Bone marrow (tissue), 2 donors: ENCODE measurements at regions not wholly inside any gene's neighbourhood (a gene's known extent, or its start where the extent isn't known, plus 50 kb on each side); places are given as distances from the start of the nearest gene placed in this dataset.
"Not testable (repeated sequence)": the region's sequence is repeated elsewhere in the genome, so short reads cannot be mapped to it uniquely, and the experiment has no call there.

Experiments used
- DNase-seq, 2 donors: peaks; one replicate each; lab custom pipeline; 2025; lab: John Stamatoyannopoulos, UW

GRCh38 chr5:2861605-2862004 is 110.1 kb upstream of the IRX2 start:
- peak in 1 of 2 donors; percentile 23 for DNase-seq

- no peak for DNase-seq
These were observed 108.6 kb upstream of the IRX2 start for GRCh38 chr5:2860101-2860500.

- DNase-seq, result no peak
These were observed 106.4 kb upstream of the IRX2 start for GRCh38 chr5:2857837-2858236.

GRCh38 chr5:2856206-2856605 is 104.7 kb upstream of the IRX2 start:
- DNase-seq, result no peak

GRCh38 chr5:2852446-2852845 is 101.0 kb upstream of the IRX2 start:
- no peak for DNase-seq

- DNase-seq, result no peak
These were observed 100.4 kb upstream of the IRX2 start for GRCh38 chr5:2851895-2852294.

- DNase-seq, result no peak
These were observed 98.0 kb upstream of the IRX2 start for GRCh38 chr5:2849429-2849828.

- DNase-seq, result no peak
These were observed 97.1 kb upstream of the IRX2 start for GRCh38 chr5:2848619-2849018.

DNA sequence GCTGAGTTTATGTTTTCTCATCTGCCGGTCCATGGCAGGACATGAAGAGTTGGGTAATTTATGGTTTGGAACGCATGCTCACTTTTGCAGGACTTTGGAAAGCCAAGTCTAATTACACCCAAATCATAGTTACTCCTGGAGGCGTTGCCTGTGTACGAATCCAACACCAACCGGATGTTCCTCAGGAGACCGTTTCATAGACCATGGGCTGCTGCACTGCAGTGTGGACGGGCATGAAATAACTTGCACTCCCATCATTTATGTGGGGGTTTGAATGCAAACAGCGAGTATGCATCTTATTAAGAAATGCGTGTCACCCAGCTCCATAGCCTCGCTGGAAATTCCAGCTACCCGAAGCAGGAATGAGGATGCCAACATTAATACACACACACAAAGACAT is 96.1 kb upstream of the IRX2 start:
- DNase-seq, result no peak

- peak in 1 of 2 donors; percentile 89 for DNase-seq
These were observed 89.7 kb upstream of the IRX2 start for GRCh38 chr5:2841208-2841607.

- DNase-seq, result peak in 1 of 2 donors; percentile 1
These were observed 89.0 kb upstream of the IRX2 start for GRCh38 chr5:2840372-2840915.

- peak in 1 of 2 donors; percentile 35 for DNase-seq
These were observed 84.7 kb upstream of the IRX2 start for GRCh38 chr5:2836133-2836532.

DNA sequence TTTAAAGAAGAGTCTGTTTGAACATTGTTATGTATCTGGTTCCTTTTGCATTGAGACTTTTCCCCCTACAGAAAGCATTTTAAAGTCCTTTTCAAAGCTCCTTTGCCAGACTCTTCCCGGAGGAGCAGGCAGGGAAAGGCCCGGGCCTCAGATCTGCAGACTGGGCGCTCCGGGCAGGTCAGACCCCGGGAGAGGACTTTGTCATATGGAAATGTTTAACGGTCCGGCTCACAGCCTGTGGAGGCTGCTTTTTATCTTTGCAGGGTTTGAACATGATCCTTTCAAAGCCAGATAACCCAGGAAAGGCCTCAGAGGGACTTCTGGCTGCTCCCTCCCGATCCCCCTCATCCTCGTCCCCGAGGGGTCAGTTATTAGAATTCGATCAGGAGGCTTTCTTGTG is 82.1 kb upstream of the IRX2 start:
- DNase-seq, result no peak

DNA sequence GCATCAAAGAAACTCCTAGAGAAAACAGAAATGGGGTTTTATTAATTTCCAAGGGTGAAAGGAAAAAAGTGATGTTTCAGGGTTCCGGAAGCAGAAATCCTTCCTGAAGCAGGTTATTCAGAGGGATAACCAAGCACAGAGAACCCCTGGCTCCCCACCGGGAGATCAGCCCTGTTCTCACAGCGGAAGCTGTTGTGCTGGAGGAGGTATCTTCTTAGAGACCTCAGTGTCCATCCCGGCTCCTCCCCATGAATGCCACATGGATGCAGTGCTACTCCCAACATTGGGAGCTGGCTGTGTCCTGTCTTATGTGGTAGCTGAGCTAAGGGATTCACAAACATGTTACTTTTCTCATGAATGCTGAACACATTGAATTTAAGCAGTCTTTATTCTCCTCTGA is 80.9 kb upstream of the IRX2 start:
- no peak for DNase-seq

- DNase-seq, result no peak
These were observed 77.8 kb upstream of the IRX2 start for GRCh38 chr5:2829239-2829638.

DNA sequence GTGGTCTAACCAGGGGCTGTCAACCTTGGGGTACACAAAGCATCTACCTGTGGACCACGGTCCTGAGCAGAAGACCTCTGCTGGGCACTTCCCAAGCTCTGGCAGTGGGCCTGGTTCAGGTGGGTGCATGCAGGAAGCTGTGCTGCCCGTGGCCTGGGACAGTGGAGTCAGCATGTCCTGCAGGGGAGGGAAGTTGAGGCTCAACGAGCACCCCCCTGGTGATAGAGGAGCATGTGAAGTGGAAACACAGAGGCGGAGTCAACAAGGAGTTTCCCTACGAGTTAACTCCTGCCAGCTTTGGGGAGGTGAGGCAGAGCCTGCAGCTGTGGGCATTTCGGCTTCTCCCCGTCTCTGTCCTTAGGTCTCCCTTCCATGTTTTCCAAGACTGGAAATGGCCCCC is 67.5 kb upstream of the IRX2 start:
- no peak for DNase-seq

DNA sequence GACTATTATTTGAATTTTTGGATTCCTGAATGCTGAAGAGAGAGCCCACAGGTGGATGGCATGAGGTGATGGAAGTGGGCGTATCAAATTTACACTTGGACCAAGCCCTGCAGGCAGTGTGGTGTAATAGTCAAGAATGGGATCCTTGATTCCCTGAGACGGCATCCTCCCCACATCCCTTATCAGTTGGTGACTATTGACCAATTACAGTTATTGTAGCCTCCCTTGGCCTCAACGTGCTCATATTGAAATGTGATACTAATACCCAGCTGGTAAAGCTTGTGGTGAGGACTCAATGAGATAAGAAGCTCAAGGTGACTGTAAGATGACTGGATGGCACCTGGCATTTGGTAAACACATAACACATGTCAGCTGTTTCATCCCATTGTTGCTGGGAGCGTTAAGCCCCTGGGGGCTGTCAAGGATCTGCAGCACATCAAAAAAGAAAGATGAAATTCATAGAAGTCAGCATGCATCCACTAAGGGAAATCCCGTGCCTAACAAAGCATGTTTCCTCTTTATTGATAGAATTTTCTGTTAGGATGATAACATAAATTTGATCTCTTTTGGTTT is 65.6 kb upstream of the IRX2 start:
- no peak for DNase-seq

DNA sequence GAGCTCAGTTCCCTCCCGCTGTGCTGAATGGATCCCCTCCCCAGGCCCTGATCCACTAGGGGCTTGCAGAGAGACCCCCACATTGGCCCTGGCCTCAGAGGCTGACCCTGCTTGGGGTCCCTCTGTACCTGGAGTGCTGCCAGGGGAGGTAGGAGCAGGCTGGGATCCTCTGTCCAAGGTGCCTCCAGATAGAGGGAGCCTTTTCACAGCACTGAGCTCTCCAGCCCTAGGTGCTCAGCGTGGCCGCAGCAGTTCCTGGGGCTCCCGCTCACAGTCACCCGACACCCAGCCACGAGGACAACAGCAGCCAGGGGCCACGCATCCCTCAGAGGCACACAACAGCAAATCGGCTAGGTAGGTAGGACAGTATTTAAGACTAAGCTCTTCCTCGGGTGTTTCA is 62.2 kb upstream of the IRX2 start:
- no peak for DNase-seq

GRCh38 chr5:2810644-2811043 is 59.2 kb upstream of the IRX2 start:
- no peak for DNase-seq

DNA sequence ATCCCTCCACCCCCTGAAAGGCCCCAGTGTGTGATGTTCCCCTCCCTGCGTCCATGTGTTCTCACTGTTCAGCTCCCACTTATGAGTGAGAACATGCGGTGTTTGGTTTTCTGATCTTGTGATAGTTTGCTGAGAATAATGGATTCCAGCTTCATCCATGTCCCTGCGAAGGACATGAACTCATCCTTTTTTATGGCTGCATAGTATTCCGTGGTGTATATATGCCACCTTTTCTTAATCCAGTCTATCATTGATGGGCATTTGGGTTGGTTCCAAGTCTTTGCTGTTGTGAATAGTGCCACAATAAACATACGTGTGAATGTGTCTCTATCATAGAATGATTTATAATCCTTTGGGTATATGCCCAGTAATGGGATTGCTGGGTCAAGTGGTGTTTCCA is 55.8 kb upstream of the IRX2 start:
- not testable (repeated sequence) for DNase-seq

GRCh38 chr5:2806176-2806575 is 54.7 kb upstream of the IRX2 start:
- no peak for DNase-seq

- DNase-seq, result no peak
These were observed 53.6 kb upstream of the IRX2 start for GRCh38 chr5:2805080-2805479.

DNA sequence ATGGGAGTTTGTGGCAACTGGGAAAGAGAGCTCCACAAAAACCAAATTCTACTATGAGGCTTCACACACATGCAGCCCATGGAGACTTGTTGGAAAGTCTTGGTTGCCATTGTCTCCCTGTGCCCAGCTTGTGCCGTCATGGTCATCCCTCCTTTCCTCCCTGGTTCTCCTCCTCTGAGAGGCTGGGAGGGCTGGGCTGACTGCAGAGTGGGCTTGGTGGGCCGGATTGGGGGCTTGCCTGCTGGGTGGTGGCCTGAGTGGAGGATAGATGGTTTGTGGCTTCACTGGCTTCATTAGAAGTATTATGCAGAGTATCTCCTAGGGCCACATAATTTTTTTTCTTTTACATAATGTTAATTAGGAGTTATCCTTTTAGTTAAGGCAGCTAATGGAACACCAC is 52.3 kb upstream of the IRX2 start:
- no peak for DNase-seq

- no peak for DNase-seq
These were observed 51.4 kb upstream of the IRX2 start for GRCh38 chr5:2802693-2803365.
